ENCODE measurements at regions not wholly inside any gene's neighbourhood (a gene's known extent, or its start where the extent isn't known, plus 50 kb on each side); places are given as distances from the start of the nearest gene placed in this dataset.

GRCh38 chr16:59878999-59879398 lies 1144.9 kb upstream of the GOT2 start:
- TF ChIP-seq CTCF (IDR thresholded peaks at IDR 0.05): no peak
- no peaks in the 10 kb centered on the region for H3K4me1 ChIP-seq
- no peaks in the 10 kb centered on the region for H3K27me3 ChIP-seq
- H3K9me3 ChIP-seq: no peaks in the 10 kb centered on the region
- no peak for DNase-seq (ENCODE audit: low spot score)
- H3K4me3 ChIP-seq: no peak overlapping the region
- H3K36me3 ChIP-seq: no peaks in the 10 kb centered on the region
- no peak overlapping the region for H3K27ac ChIP-seq

GRCh38 chr16:59878479-59878878 lies 1144.4 kb upstream of the GOT2 start:
- no peaks in the 10 kb centered on the region for H3K4me1 ChIP-seq
- no peaks in the 10 kb centered on the region for H3K27me3 ChIP-seq
- TF ChIP-seq CTCF (IDR thresholded peaks at IDR 0.05): no peak
- H3K4me3 ChIP-seq: no peak overlapping the region
- no peaks in the 10 kb centered on the region for H3K9me3 ChIP-seq
- H3K27ac ChIP-seq: no peak overlapping the region
- H3K36me3 ChIP-seq: no peaks in the 10 kb centered on the region
- DNase-seq (ENCODE audit: low spot score): no peak

- Histone ChIP-seq H3K9me3 (no peaks in the 10 kb centered on the region), H3K27ac (no peak overlapping the region)
- no peak for TF ChIP-seq CTCF (IDR thresholded peaks at IDR 0.05)
These were observed 1131.0 kb upstream of the GOT2 start for GRCh38 chr16:59864981-59865666.

GRCh38 chr16:59859676-59860402 lies 1125.7 kb upstream of the GOT2 start:
- Histone ChIP-seq H3K9me3 (no peaks in the 10 kb centered on the region), H3K36me3 (no peaks in the 10 kb centered on the region), H3K27ac (no peak overlapping the region), H3K4me3 (no peak overlapping the region), H3K4me1 (no peaks in the 10 kb centered on the region), H3K27me3 (no peaks in the 10 kb centered on the region)
- no peak for TF ChIP-seq CTCF (IDR thresholded peaks at IDR 0.05)
- no peak for DNase-seq (ENCODE audit: low spot score)

More at GRCh38 chr16:59864981-59865666, 1131.0 kb upstream of the GOT2 start:
- Histone ChIP-seq H3K4me1 (no peaks in the 10 kb centered on the region), H3K27me3 (no peaks in the 10 kb centered on the region), H3K36me3 (no peaks in the 10 kb centered on the region), H3K4me3 (no peak overlapping the region)
- no peak for DNase-seq (ENCODE audit: low spot score)

- no peak for DNase-seq (ENCODE audit: low spot score)
- H3K27ac ChIP-seq: no peak overlapping the region
- no peaks in the 10 kb centered on the region for H3K27me3 ChIP-seq
- H3K4me1 ChIP-seq: no peaks in the 10 kb centered on the region
- H3K36me3 ChIP-seq: no peaks in the 10 kb centered on the region
- TF ChIP-seq CTCF (IDR thresholded peaks at IDR 0.05): no peak
- H3K4me3 ChIP-seq: no peak overlapping the region
- no peaks in the 10 kb centered on the region for H3K9me3 ChIP-seq
These were observed 1120.8 kb upstream of the GOT2 start for GRCh38 chr16:59854846-59855439.
